Neuron (in vitro differentiated cells): ENCODE measurements at regions not wholly inside any gene's neighbourhood (a gene's known extent, or its start where the extent isn't known, plus 50 kb on each side); places are given as distances from the start of the nearest gene placed in this dataset.

ENCODE experiments used
- H2AFZ ChIP-seq: one replicate; pipeline ENCODE4 v1.6.1; 2013; ENCODE audit warnings: low read depth, mild to moderate bottlenecking, inconsistent platforms, low read length, moderate library complexity
- H3K27me3 ChIP-seq: one replicate; pipeline ENCODE4 v1.6.1; 2013; ENCODE audit warnings: low read length; ENCODE audit not compliant: insufficient read depth
- H3K36me3 ChIP-seq: one replicate; pipeline ENCODE4 v1.6.1; 2013; ENCODE audit warnings: low read length; ENCODE audit not compliant: insufficient read depth
- H3K4me1 ChIP-seq: one replicate; pipeline ENCODE4 v1.6.1; 2013; ENCODE audit warnings: low read length; ENCODE audit not compliant: insufficient read depth
- H3K4me3 ChIP-seq: 2 replicates; pipeline ENCODE4 v1.5.1; 2013; ENCODE audit warnings: mild to moderate bottlenecking, low read length, moderate library complexity
- H3K9me3 ChIP-seq: one replicate; pipeline ENCODE4 v1.6.1; 2013; ENCODE audit warnings: low read length

- no peaks in the 10 kb centered on the region for H3K27me3 ChIP-seq
- no peaks in the 10 kb centered on the region for H3K4me1 ChIP-seq
- no peak overlapping the region for H2AFZ ChIP-seq
- H3K36me3 ChIP-seq = no peaks in the 10 kb centered on the region
- H3K9me3 ChIP-seq = no peaks in the 10 kb centered on the region
- H3K4me3 ChIP-seq = no peak overlapping the region
Observed at GRCh38 chr3:151559736-151560135, 98.9 kb upstream of the IGSF10 start.

GRCh38 chr3:151558661-151559060, 97.8 kb upstream of the IGSF10 start:
- no peaks in the 10 kb centered on the region for H3K27me3 ChIP-seq
- H3K4me1 ChIP-seq = no peaks in the 10 kb centered on the region
- no peaks in the 10 kb centered on the region for H3K36me3 ChIP-seq
- no peak overlapping the region for H2AFZ ChIP-seq
- no peak overlapping the region for H3K4me3 ChIP-seq
- H3K9me3 ChIP-seq = no peaks in the 10 kb centered on the region

GRCh38 chr3:151557068-151557840, 96.4 kb upstream of the IGSF10 start:
- Histone ChIP-seq H3K4me3 (no peak overlapping the region), H2AFZ (no peak overlapping the region), H3K36me3 (no peaks in the 10 kb centered on the region), H3K4me1 (no peaks in the 10 kb centered on the region), H3K9me3 (no peaks in the 10 kb centered on the region), H3K27me3 (no peaks in the 10 kb centered on the region)

GRCh38 chr3:151556596-151556995, 95.7 kb upstream of the IGSF10 start:
- no peak overlapping the region for H2AFZ ChIP-seq
- no peak overlapping the region for H3K4me3 ChIP-seq
- H3K9me3 ChIP-seq = no peaks in the 10 kb centered on the region
- H3K27me3 ChIP-seq = no peaks in the 10 kb centered on the region
- H3K36me3 ChIP-seq = no peaks in the 10 kb centered on the region
- H3K4me1 ChIP-seq = no peaks in the 10 kb centered on the region

- no peaks in the 10 kb centered on the region for H3K4me1 ChIP-seq
- no peaks in the 10 kb centered on the region for H3K9me3 ChIP-seq
- no peaks in the 10 kb centered on the region for H3K27me3 ChIP-seq
- H3K36me3 ChIP-seq = no peaks in the 10 kb centered on the region
- no peak overlapping the region for H3K4me3 ChIP-seq
- peak overlapping the region; percentile 52 for H2AFZ ChIP-seq
Observed at GRCh38 chr3:151555523-151555922, 94.7 kb upstream of the IGSF10 start.

- Histone ChIP-seq H3K4me3 (no peak overlapping the region), H3K4me1 (no peaks in the 10 kb centered on the region), H2AFZ (no peak overlapping the region), H3K27me3 (no peaks in the 10 kb centered on the region), H3K36me3 (no peaks in the 10 kb centered on the region), H3K9me3 (no peaks in the 10 kb centered on the region)
Observed at GRCh38 chr3:151553888-151554287, 93.0 kb upstream of the IGSF10 start.

- Histone ChIP-seq H3K9me3 (no peaks in the 10 kb centered on the region), H3K36me3 (no peaks in the 10 kb centered on the region), H3K4me1 (no peaks in the 10 kb centered on the region), H3K4me3 (no peak overlapping the region), H3K27me3 (no peaks in the 10 kb centered on the region), H2AFZ (no peak overlapping the region)
Observed at GRCh38 chr3:151552589-151552988, 91.7 kb upstream of the IGSF10 start.

GRCh38 chr3:151550642-151551041, 89.8 kb upstream of the IGSF10 start:
- H3K4me1 ChIP-seq = no peaks in the 10 kb centered on the region
- no peaks in the 10 kb centered on the region for H3K36me3 ChIP-seq
- no peaks in the 10 kb centered on the region for H3K9me3 ChIP-seq
- H2AFZ ChIP-seq = no peak overlapping the region
- no peak overlapping the region for H3K4me3 ChIP-seq
- H3K27me3 ChIP-seq = no peaks in the 10 kb centered on the region

- H3K27me3 ChIP-seq = no peaks in the 10 kb centered on the region
- H2AFZ ChIP-seq = no peak overlapping the region
- no peaks in the 10 kb centered on the region for H3K9me3 ChIP-seq
- H3K4me1 ChIP-seq = no peaks in the 10 kb centered on the region
- no peaks in the 10 kb centered on the region for H3K36me3 ChIP-seq
- no peak overlapping the region for H3K4me3 ChIP-seq
Observed at GRCh38 chr3:151550025-151550618, 89.3 kb upstream of the IGSF10 start.

GRCh38 chr3:151548195-151548594, 87.3 kb upstream of the IGSF10 start:
- Histone ChIP-seq H3K27me3 (no peaks in the 10 kb centered on the region), H3K36me3 (no peaks in the 10 kb centered on the region), H3K4me3 (no peak overlapping the region), H3K9me3 (no peaks in the 10 kb centered on the region), H2AFZ (no peak overlapping the region), H3K4me1 (no peaks in the 10 kb centered on the region)

- H2AFZ ChIP-seq = no peak overlapping the region
- H3K4me3 ChIP-seq = no peak overlapping the region
- no peaks in the 10 kb centered on the region for H3K27me3 ChIP-seq
- no peaks in the 10 kb centered on the region for H3K4me1 ChIP-seq
- no peaks in the 10 kb centered on the region for H3K36me3 ChIP-seq
- no peaks in the 10 kb centered on the region for H3K9me3 ChIP-seq
Observed at GRCh38 chr3:151544164-151544548, 83.3 kb upstream of the IGSF10 start.

- Histone ChIP-seq H2AFZ (no peak overlapping the region), H3K27me3 (no peaks in the 10 kb centered on the region), H3K9me3 (no peaks in the 10 kb centered on the region), H3K4me1 (no peaks in the 10 kb centered on the region), H3K36me3 (no peaks in the 10 kb centered on the region), H3K4me3 (no peak overlapping the region)
Observed at GRCh38 chr3:151541178-151541577, 80.3 kb upstream of the IGSF10 start.

GRCh38 chr3:151539599-151539998, 78.7 kb upstream of the IGSF10 start:
- H3K4me3 ChIP-seq = no peak overlapping the region
- H2AFZ ChIP-seq = no peak overlapping the region

More at GRCh38 chr3:151539599-151539998, 78.7 kb upstream of the IGSF10 start:
- Histone ChIP-seq H3K4me1 (no peaks in the 10 kb centered on the region), H3K27me3 (no peaks in the 10 kb centered on the region), H3K36me3 (no peaks in the 10 kb centered on the region), H3K9me3 (no peaks in the 10 kb centered on the region)
